Occipital lobe (tissue), 1 donor: ENCODE measurements at regions not wholly inside any gene's neighbourhood (a gene's known extent, or its start where the extent isn't known, plus 50 kb on each side); places are given as distances from the start of the nearest gene placed in this dataset.

Source experiments
- DNase-seq: peaks from one replicate; lab custom pipeline; 2025; lab: John Stamatoyannopoulos, UW

- DNase-seq, result no peak
These were observed 156.6 kb downstream of the TLR4 start for GRCh38 chr9:117860849-117861248.

GRCh38 chr9:117864385-117865057, 160.3 kb downstream of the TLR4 start:
- DNase-seq, result no peak

- DNase-seq, result no peak
These were observed 164.4 kb downstream of the TLR4 start for GRCh38 chr9:117868594-117868993.

GRCh38 chr9:117869287-117869686, 165.1 kb downstream of the TLR4 start:
- DNase-seq, result no peak

GRCh38 chr9:117869712-117870111, 165.5 kb downstream of the TLR4 start:
- DNase-seq, result no peak

- no peak for DNase-seq
These were observed 169.5 kb downstream of the TLR4 start for GRCh38 chr9:117873664-117874063.

- DNase-seq, result no peak
These were observed 171.7 kb downstream of the TLR4 start for GRCh38 chr9:117875886-117876285.

GRCh38 chr9:117882171-117882570, 178.0 kb downstream of the TLR4 start:
- no peak for DNase-seq

GRCh38 chr9:117886616-117887015, 182.4 kb downstream of the TLR4 start:
- DNase-seq, result no peak

GRCh38 chr9:117887383-117887782, 183.2 kb downstream of the TLR4 start:
- DNase-seq, result no peak

- DNase-seq, result no peak
These were observed 183.7 kb downstream of the TLR4 start for GRCh38 chr9:117887941-117888340.

GRCh38 chr9:117903453-117903852, 199.2 kb downstream of the TLR4 start:
- DNase-seq, result no peak

- DNase-seq, result no peak
These were observed 202.6 kb downstream of the TLR4 start for GRCh38 chr9:117906763-117907162.

- no peak for DNase-seq
These were observed 203.2 kb downstream of the TLR4 start for GRCh38 chr9:117907420-117907819.

GRCh38 chr9:117916291-117916690, 212.1 kb downstream of the TLR4 start:
- DNase-seq, result no peak

GRCh38 chr9:117917873-117918272, 213.7 kb downstream of the TLR4 start:
- DNase-seq, result no peak

GRCh38 chr9:117919538-117919937, 215.3 kb downstream of the TLR4 start:
- no peak for DNase-seq

GRCh38 chr9:117926031-117926658, 221.9 kb downstream of the TLR4 start:
- DNase-seq, result no peak

GRCh38 chr9:117927354-117927753, 223.2 kb downstream of the TLR4 start:
- DNase-seq, result no peak

- DNase-seq, result no peak
These were observed 225.7 kb downstream of the TLR4 start for GRCh38 chr9:117929868-117930267.

- no peak for DNase-seq
These were observed 228.4 kb downstream of the TLR4 start for GRCh38 chr9:117932585-117932984.

- DNase-seq, result no peak
These were observed 232.3 kb downstream of the TLR4 start for GRCh38 chr9:117936185-117937130.
